ENCODE measurements at regions not wholly inside any gene's neighbourhood (a gene's known extent, or its start where the extent isn't known, plus 50 kb on each side); places are given as distances from the start of the nearest gene placed in this dataset.

GRCh38 chrX:10842646-10843045 is 222.3 kb upstream of the MID1 start:
- Histone ChIP-seq H3K9me3 (ENCODE audit: insufficient read depth, low read length, severe bottlenecking) (no peaks in the 10 kb centered on the region), H3K27ac (ENCODE audit: low read length) (no peak overlapping the region), H3K4me3 (ENCODE audit: low read depth in 1 of 2, low read length in 2 of 2) (no peak overlapping the region), H4K20me1 (ENCODE audit: insufficient read depth, low read length) (no peaks in the 10 kb centered on the region), H3K36me3 (ENCODE audit: insufficient read depth, low read length) (no peaks in the 10 kb centered on the region), H2AFZ (ENCODE audit: low read depth, low read length) (no peak overlapping the region), H3K4me1 (ENCODE audit: insufficient read depth, low read length) (no peaks in the 10 kb centered on the region), H3K9ac (ENCODE audit: low read depth, low read length) (no peak overlapping the region), H3K4me2 (ENCODE audit: insufficient read depth, low read length) (no peak overlapping the region), H3K79me2 (ENCODE audit: insufficient read depth, low read length) (no peaks in the 10 kb centered on the region), H3K27me3 (ENCODE audit: insufficient read depth, low read length, poor library complexity) (no peaks in the 10 kb centered on the region)
- DNase-seq (no peak), ATAC-seq (ENCODE audit: insufficient read depth, low read depth) (no peak)
- TF ChIP-seq EZH2 (IDR thresholded peaks at IDR 0.05; ENCODE audit: borderline replicate concordance, low read depth, low read length, severe bottlenecking) (no peak), CTCF (IDR thresholded peaks at IDR 0.05; ENCODE audit: borderline replicate concordance, extremely low read depth, low read length, poor library complexity, severe bottlenecking) (no peak)

DNA sequence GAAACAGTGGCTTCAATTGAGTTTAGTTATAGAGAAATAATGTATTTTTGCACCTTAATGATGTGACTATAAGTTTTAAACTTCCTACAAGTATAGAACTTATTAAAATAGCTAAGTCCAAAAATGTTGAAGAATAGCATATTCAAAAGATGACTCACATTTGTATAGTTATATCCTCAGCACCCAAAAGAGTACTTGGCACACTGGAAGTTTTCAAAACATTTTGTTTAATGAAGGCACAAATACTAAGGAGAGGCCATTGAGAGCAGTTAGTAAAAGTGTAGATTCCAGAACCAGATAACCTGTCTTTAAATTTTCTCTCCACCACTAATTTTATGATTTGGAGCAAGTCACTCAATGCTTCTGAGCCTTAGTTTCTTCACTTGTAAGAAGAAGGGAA is 226.9 kb upstream of the MID1 start:
- DNase-seq = no peak
- no peak for TF ChIP-seq EZH2 (IDR thresholded peaks at IDR 0.05; ENCODE audit: borderline replicate concordance, low read depth, low read length, severe bottlenecking)
- TF ChIP-seq CTCF (IDR thresholded peaks at IDR 0.05; ENCODE audit: borderline replicate concordance, extremely low read depth, low read length, poor library complexity, severe bottlenecking) = no peak
- Histone ChIP-seq H3K27ac (ENCODE audit: low read length) (no peak overlapping the region), H3K4me2 (ENCODE audit: insufficient read depth, low read length) (no peak overlapping the region), H4K20me1 (ENCODE audit: insufficient read depth, low read length) (no peaks in the 10 kb centered on the region), H3K9me3 (ENCODE audit: insufficient read depth, low read length, severe bottlenecking) (no peaks in the 10 kb centered on the region), H2AFZ (ENCODE audit: low read depth, low read length) (no peak overlapping the region), H3K79me2 (ENCODE audit: insufficient read depth, low read length) (no peaks in the 10 kb centered on the region), H3K36me3 (ENCODE audit: insufficient read depth, low read length) (no peaks in the 10 kb centered on the region), H3K4me3 (ENCODE audit: low read depth in 1 of 2, low read length in 2 of 2) (no peak overlapping the region), H3K4me1 (ENCODE audit: insufficient read depth, low read length) (no peaks in the 10 kb centered on the region), H3K9ac (ENCODE audit: low read depth, low read length) (no peak overlapping the region), H3K27me3 (ENCODE audit: insufficient read depth, low read length, poor library complexity) (no peaks in the 10 kb centered on the region)
- ATAC-seq (ENCODE audit: insufficient read depth, low read depth) = no peak

GRCh38 chrX:10851809-10852208 is 231.4 kb upstream of the MID1 start:
- Histone ChIP-seq H3K9me3 (ENCODE audit: insufficient read depth, low read length, severe bottlenecking) (no peaks in the 10 kb centered on the region), H2AFZ (ENCODE audit: low read depth, low read length) (no peak overlapping the region), H4K20me1 (ENCODE audit: insufficient read depth, low read length) (no peaks in the 10 kb centered on the region), H3K4me1 (ENCODE audit: insufficient read depth, low read length) (no peaks in the 10 kb centered on the region), H3K9ac (ENCODE audit: low read depth, low read length) (no peak overlapping the region), H3K79me2 (ENCODE audit: insufficient read depth, low read length) (no peaks in the 10 kb centered on the region), H3K36me3 (ENCODE audit: insufficient read depth, low read length) (no peaks in the 10 kb centered on the region), H3K4me2 (ENCODE audit: insufficient read depth, low read length) (no peak overlapping the region), H3K4me3 (ENCODE audit: low read depth in 1 of 2, low read length in 2 of 2) (no peak overlapping the region), H3K27ac (ENCODE audit: low read length) (no peak overlapping the region), H3K27me3 (ENCODE audit: insufficient read depth, low read length, poor library complexity) (no peaks in the 10 kb centered on the region)
- ATAC-seq (ENCODE audit: insufficient read depth, low read depth) = no peak
- TF ChIP-seq EZH2 (IDR thresholded peaks at IDR 0.05; ENCODE audit: borderline replicate concordance, low read depth, low read length, severe bottlenecking) = no peak
- no peak for TF ChIP-seq CTCF (IDR thresholded peaks at IDR 0.05; ENCODE audit: borderline replicate concordance, extremely low read depth, low read length, poor library complexity, severe bottlenecking)
- DNase-seq = no peak

DNA sequence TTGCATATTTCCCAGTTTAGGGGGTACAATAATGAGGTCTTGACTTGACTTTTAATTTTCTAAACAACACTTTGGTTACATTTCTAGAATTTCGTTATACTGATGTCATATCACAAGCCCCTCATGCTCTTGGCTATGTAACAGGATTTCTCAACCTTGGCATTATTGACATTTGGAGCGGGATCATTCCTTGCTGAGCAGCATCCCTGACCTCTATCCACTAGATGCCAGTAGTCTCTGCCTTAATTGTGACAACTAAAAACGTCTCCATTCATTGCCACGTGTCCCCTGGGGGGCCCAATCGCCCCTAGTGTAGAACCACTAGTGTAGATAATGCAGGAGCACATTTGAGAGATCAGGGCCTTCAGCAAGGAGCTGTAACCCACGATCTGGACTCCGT is 234.2 kb upstream of the MID1 start:
- no peak overlapping the region for H3K4me2 ChIP-seq (ENCODE audit: insufficient read depth, low read length)
- no peak overlapping the region for H3K27ac ChIP-seq (ENCODE audit: low read length)
- ATAC-seq (ENCODE audit: insufficient read depth, low read depth) = no peak
- H3K4me1 ChIP-seq (ENCODE audit: insufficient read depth, low read length) = no peaks in the 10 kb centered on the region
- TF ChIP-seq EZH2 (IDR thresholded peaks at IDR 0.05; ENCODE audit: borderline replicate concordance, low read depth, low read length, severe bottlenecking) (no peak), CTCF (IDR thresholded peaks at IDR 0.05; ENCODE audit: borderline replicate concordance, extremely low read depth, low read length, poor library complexity, severe bottlenecking) (no peak)
- no peak overlapping the region for H2AFZ ChIP-seq (ENCODE audit: low read depth, low read length)
- H3K79me2 ChIP-seq (ENCODE audit: insufficient read depth, low read length) = no peaks in the 10 kb centered on the region
- no peaks in the 10 kb centered on the region for H3K36me3 ChIP-seq (ENCODE audit: insufficient read depth, low read length)
- no peaks in the 10 kb centered on the region for H3K27me3 ChIP-seq (ENCODE audit: insufficient read depth, low read length, poor library complexity)
- no peak for DNase-seq
- no peak overlapping the region for H3K9ac ChIP-seq (ENCODE audit: low read depth, low read length)
- no peaks in the 10 kb centered on the region for H3K9me3 ChIP-seq (ENCODE audit: insufficient read depth, low read length, severe bottlenecking)
- H3K4me3 ChIP-seq (ENCODE audit: low read depth in 1 of 2, low read length in 2 of 2) = no peak overlapping the region
- no peaks in the 10 kb centered on the region for H4K20me1 ChIP-seq (ENCODE audit: insufficient read depth, low read length)

Data from DND-41 (cell line).